ENCODE measurements at regions not wholly inside any gene's neighbourhood (a gene's known extent, or its start where the extent isn't known, plus 50 kb on each side); places are given as distances from the start of the nearest gene placed in this dataset.
"Not testable (repeated sequence)": the region's sequence is repeated elsewhere in the genome, so short reads cannot be mapped to it uniquely, and the experiment has no call there.

DNA sequence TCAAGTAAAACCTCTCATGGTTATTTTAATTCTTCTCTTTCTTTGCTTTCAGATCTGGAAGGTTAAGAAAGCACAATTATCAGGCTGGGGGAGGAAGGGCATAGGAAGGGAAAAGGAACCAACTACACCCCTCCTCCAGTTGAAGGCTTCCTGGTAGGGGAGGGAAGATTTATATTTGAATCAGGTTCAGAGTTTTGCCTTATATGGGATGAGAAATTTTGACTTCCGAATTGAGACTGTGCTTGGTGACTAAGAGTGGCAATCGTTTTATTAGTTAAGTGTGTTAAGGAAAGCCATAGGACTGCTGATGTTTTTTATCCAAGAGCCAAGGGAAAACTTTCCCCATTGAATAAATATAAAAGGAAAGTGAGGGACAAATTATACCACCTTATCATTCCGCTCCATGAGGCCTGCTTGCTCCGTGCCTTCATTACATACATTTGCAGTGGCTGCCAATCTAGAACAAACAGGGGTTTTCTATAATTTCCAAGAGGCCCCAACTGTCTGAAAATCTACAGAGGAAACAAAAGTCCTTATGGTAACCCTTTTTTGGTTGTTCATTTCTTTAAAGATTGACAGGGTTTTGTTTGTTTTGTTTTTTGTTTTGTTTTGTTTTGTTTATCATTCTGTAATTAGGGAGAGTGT lies 115.7 kb upstream of the EPB41L4A start:
- TF ChIP-seq, protein P1, sequence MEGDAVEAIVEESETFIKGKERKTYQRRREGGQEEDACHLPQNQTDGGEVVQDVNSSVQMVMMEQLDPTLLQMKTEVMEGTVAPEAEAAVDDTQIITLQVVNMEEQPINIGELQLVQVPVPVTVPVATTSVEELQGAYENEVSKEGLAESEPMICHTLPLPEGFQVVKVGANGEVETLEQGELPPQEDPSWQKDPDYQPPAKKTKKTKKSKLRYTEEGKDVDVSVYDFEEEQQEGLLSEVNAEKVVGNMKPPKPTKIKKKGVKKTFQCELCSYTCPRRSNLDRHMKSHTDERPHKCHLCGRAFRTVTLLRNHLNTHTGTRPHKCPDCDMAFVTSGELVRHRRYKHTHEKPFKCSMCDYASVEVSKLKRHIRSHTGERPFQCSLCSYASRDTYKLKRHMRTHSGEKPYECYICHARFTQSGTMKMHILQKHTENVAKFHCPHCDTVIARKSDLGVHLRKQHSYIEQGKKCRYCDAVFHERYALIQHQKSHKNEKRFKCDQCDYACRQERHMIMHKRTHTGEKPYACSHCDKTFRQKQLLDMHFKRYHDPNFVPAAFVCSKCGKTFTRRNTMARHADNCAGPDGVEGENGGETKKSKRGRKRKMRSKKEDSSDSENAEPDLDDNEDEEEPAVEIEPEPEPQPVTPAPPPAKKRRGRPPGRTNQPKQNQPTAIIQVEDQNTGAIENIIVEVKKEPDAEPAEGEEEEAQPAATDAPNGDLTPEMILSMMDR (conservative IDR thresholded peaks at IDR 0.05) = no peak
- no peak for DNase-seq (ENCODE audit: low read depth, low spot score)
- Mint-ChIP-seq H3K27ac (ENCODE audit: unreplicated experiment) (no peak overlapping the region), H3K4me3 (no peak overlapping the region), H3K9me3 (no peaks in the 10 kb centered on the region), H3K4me1 (no peaks in the 10 kb centered on the region), H3K27me3 (ENCODE audit: low read depth) (no peaks in the 10 kb centered on the region), H3K36me3 (ENCODE audit: low read depth) (no peaks in the 10 kb centered on the region)

DNA sequence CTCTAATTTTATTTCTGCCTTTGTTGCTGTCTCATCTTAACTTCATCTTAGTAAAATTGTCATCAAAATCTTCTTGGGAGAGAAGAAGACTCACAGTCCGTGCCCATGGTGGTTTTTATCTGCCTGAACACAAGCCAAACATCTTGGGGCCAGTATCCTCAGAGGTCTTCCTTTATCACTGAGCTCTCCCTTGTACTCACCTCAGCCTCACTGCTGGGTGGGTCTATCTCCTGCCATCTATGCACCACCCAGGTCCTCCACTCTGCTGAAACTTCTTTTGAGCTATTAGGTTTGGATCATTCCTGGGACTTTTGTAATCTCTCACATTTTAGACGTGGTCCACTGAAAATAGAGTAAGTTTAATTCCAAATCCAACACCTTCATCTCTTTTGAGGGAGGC lies 116.3 kb upstream of the EPB41L4A start:
- Mint-ChIP-seq H3K9me3 (no peaks in the 10 kb centered on the region), H3K27me3 (ENCODE audit: low read depth) (no peaks in the 10 kb centered on the region), H3K27ac (ENCODE audit: unreplicated experiment) (no peak overlapping the region), H3K4me1 (no peaks in the 10 kb centered on the region), H3K4me3 (no peak overlapping the region), H3K36me3 (ENCODE audit: low read depth) (no peaks in the 10 kb centered on the region)
- no peak for DNase-seq (ENCODE audit: low read depth, low spot score)
- TF ChIP-seq, protein P1 (conservative IDR thresholded peaks at IDR 0.05) = no peak

DNA sequence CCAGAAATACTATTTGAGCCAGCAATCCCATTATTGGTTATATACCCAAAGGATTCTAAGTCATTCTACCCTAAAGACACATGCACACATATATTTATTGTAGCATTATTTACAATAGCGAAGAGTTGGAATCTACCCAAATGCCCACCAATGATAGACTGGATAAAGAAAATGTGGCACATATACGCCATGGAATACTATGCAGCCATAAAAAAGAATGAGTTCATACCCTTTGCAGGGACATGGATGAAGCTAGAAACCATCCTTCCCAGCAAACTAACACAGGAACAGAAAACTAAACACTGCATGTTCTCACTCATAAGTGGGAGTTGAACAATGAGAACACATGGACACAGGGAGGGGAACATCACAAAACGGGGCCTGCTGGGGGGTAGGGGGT lies 125.5 kb upstream of the EPB41L4A start:
- not testable (repeated sequence) for H3K4me1 Mint-ChIP-seq; DNase-seq (ENCODE audit: low read depth, low spot score); H3K9me3 Mint-ChIP-seq; H3K4me3 Mint-ChIP-seq; H3K27ac Mint-ChIP-seq (ENCODE audit: unreplicated experiment); H3K36me3 Mint-ChIP-seq (ENCODE audit: low read depth); H3K27me3 Mint-ChIP-seq (ENCODE audit: low read depth)

DNA sequence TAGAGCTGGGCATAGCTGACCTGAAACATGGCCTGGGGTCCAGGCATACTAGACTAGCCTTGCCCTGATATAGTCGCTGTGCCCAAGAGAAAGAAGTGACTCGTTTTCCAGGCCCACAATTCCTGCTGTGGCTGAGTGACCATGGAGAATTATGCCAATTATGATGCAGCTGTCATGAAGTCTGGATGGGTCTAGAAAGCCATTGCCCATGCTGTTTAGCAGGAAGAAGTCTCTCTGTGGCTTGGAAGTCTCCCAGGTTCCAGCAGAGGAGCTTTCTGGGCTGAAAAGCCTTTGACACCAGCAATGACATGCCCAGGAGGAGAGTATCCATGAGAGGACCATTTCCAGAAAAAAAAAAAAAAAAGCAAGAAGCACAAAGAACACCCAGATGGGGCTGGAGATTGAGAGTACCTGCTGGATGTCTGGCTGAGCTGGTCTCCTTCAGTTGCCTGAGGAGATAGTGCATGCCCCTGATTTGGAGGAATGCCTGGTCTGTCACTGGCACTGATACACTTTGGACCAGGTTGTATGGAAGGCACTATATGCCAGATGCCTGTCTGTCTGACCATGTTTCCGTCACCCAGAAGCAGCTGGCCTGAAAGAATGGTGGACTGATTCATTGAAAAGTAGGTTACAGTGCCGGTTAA lies 128.0 kb upstream of the EPB41L4A start:
- Mint-ChIP-seq H3K9me3 (peaks cover 6% of the 10 kb centered on the region), H3K36me3 (ENCODE audit: low read depth) (no peaks in the 10 kb centered on the region), H3K27ac (ENCODE audit: unreplicated experiment) (no peak overlapping the region), H3K4me3 (no peak overlapping the region), H3K27me3 (ENCODE audit: low read depth) (peaks cover 9% of the 10 kb centered on the region), H3K4me1 (peaks cover 3% of the 10 kb centered on the region)
- no peak for DNase-seq (ENCODE audit: low read depth, low spot score)
- TF ChIP-seq, protein P1 (conservative IDR thresholded peaks at IDR 0.05) = no peak

DNA sequence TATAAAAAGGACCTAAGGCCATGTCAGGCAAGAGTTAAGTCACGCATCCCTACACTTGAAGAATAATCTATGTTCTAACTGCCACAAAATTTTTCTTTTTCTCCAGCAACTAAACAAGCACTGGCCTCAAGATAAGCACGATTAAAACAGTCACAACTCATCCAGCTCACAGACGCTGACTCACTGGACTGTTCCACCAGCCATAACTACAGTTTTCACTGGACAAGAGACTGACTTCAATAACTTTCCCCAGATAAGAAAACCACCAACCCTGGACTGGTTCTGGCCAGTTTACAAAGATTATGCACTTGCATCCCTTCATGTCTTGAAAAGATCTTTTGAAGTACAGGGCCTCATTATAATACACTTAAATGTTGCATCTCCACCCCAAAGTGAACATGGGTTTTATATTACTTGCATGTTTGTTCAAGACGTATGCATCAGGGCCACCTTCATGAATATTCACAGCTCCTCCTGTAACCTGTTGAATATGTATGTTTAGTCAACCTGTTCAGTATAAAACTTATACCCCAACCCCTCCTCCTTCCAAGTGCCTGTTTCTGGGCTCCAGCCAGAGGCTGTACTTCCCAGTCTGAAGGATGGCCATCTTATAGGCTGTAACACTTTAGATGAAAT lies 129.3 kb upstream of the EPB41L4A start:
- Mint-ChIP-seq H3K27me3 (ENCODE audit: low read depth) (peaks cover 2% of the 10 kb centered on the region), H3K4me3 (no peak overlapping the region), H3K36me3 (ENCODE audit: low read depth) (no peaks in the 10 kb centered on the region), H3K27ac (ENCODE audit: unreplicated experiment) (no peak overlapping the region), H3K9me3 (no peaks in the 10 kb centered on the region), H3K4me1 (peaks cover 3% of the 10 kb centered on the region)
- DNase-seq (ENCODE audit: low read depth, low spot score) = no peak
- TF ChIP-seq, protein P1 (conservative IDR thresholded peaks at IDR 0.05) = no peak

DNA sequence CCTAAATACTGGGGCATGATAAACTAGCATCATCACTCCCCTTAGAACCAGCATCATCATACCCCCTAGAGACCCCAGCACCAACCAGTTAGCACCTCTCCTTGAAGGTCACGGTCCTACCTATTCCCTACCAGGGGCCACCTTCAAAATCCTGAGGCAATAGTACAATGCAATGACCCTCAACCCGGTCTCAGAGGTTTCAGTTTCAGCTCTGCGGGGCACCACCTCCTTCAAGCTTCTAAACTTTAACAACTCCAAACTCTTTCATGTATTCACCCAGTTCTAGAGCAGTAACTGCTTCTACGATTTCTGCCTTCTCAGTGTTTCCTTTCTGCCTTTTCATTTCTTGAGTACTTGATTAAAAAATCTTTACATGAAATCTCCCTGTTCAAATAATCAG lies 130.1 kb upstream of the EPB41L4A start:
- Mint-ChIP-seq H3K27me3 (ENCODE audit: low read depth) (peaks cover 2% of the 10 kb centered on the region), H3K4me3 (no peak overlapping the region), H3K4me1 (peaks cover 3% of the 10 kb centered on the region), H3K27ac (ENCODE audit: unreplicated experiment) (no peak overlapping the region), H3K36me3 (ENCODE audit: low read depth) (no peaks in the 10 kb centered on the region), H3K9me3 (no peaks in the 10 kb centered on the region)
- TF ChIP-seq, protein P1 (conservative IDR thresholded peaks at IDR 0.05) = no peak
- DNase-seq (ENCODE audit: low read depth, low spot score) = no peak

Data from neural crest cell (in vitro differentiated cells).